ENCODE measurements at regions not wholly inside any gene's neighbourhood (a gene's known extent, or its start where the extent isn't known, plus 50 kb on each side); places are given as distances from the start of the nearest gene placed in this dataset.
"Not testable (repeated sequence)": the region's sequence is repeated elsewhere in the genome, so short reads cannot be mapped to it uniquely, and the experiment has no call there.

DNA sequence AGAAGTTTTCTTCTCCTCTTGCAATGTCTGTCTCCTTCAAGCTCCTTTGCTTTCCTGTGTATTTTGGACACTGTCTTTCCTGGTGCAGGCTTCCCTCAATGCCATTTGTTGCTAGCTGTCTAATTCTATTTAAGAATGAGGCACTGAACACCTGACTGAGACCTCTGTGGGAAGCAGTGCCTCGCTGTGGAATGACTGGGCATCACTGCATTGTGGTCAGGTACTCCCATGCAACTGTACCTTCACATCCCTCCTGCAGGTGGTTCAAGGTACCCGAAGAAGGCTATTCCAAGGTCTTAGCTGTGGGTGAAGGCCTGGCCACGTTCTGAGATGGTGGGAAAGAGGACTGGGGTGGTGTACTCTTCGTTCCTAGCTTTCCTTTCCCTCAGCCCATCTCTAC is 152.8 kb upstream of the CTAGE1 start:
- DNase-seq: no peak

DNA sequence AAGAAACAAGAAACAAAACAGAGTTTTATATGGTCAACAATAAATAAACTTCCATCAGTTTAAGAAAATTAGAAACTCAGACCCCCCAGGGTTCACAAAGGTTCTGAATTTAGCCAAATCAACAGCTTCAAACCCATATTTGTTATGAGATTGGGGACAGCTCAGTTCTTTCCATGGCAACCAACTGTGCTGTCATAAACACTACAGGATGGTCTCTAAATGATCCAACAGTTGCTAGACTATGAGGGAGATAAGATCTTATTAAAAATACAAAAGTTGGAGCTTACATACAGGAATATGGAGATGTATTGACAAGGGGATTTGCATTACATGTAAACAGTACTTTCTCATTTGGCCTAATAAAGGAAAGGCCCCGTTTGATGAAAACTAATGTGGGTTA is 154.6 kb upstream of the CTAGE1 start:
- DNase-seq: no peak

DNA sequence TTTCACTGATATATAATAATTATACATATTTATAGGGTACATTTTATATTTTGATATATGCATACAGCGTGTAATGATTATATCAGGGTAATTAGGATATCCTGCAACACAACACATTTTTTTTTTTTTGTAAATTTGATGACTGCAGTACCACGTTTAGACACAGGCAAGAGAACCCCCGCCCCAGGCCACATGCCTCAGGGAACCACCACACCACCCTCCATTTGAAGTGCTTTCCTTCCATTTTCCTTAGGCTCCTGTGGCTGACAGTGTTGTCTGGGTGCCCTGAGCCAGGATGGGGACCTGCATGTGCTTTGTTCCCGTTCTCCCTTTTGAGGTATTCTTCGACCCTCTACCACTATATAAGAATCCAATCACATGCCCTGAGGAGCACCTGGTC is 161.6 kb upstream of the CTAGE1 start:
- no peak for DNase-seq

DNA sequence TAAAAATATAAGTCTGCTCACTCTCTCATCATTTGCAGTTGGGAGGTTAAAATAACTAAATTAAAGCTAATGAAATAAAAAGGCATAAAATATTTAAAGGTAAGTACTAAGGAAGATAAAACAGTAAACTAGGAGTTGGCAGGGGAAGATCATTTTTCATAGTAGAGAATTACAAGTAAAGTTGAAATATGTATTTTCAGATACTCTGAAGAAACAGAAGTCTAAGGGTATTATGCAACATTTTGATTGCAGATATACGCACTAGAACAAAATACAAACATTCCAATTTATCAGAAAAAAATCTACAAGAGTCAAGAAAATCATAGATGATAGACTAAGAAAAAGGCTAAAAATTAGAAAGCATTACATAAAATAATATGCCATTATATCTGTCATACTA is 167.6 kb upstream of the CTAGE1 start:
- no peak for DNase-seq

DNA sequence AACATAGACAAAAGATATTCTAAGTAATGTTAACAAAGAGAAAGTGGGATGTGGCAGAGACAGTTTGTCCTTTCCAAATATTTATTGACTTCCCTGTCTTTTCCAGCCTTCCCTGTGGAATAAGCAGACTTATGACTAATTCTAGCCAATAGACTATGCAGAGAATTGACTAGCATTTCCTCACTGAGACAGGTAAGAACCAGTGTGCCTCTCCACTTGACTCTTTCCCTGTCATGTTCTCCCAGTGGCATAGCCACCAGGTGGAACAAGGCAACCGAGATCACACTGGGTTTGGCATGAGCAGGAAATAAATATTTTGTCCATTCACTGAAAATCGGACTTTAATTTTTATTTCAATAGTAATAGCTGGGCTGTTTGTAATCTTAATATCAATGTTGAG is 168.1 kb upstream of the CTAGE1 start:
- no peak for DNase-seq

DNA sequence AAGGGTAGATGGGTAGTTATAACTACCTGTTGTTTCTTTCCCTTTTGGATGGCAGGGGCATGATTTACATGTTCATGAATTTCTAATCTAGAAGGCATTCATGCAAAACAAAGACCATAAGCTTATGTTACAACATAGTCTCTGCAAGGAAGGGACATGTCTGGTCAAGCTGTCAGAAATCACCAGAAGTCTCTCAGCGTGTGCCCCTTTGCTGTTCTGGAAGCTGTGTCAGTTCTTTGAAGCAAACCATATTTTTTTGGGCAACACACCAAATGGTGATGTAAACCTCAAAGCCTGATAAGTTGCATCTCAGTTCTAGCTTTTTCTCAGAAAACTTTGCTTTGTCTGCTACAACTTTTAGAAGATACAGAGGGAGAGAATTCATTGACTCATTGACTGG is 173.5 kb upstream of the CTAGE1 start:
- no peak for DNase-seq

DNA sequence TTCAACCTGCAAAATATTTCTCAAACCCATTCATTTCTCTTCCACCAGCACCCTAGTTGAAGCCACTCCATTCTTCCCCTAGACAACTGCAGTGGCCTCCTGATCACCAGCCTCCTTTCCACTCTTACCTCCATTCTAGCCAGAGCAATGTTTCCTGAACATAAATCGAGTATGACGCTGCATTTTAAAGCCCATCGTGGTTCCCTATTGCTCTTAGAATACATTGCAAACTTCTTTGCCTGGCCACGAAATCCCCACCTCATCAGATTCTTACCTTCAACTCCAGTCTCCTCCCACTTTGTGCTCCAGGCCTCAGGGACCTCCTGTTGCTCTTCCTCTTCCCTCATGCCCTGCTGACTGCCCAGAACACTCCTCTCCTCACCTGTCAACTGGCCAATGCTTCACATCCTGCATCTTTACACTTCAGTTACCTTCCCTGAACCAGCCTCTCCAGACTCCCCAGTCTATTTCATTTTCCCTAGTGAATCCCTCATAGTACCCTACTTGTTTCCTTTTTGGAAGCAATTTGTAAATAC is 176.5 kb upstream of the CTAGE1 start:
- no peak for DNase-seq

DNA sequence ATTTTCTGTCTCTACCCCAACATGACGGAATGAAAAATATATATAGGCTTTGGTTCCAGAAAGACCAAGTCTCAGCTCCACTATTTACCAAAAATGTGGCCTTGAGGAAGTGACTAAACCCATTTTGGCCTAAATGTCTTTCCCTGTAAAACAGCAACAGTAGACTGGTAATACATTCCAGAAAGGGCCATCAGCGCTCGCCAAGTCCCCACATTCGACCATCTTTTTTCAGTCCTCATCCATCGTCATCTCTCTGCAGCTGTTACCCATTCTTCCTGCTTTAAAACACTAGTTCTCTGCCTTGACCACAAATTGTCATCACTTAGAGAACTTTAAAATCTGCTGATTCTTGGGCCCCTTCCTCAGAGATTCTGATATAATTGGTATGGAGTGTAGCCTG is 183.8 kb upstream of the CTAGE1 start:
- no peak for DNase-seq

DNA sequence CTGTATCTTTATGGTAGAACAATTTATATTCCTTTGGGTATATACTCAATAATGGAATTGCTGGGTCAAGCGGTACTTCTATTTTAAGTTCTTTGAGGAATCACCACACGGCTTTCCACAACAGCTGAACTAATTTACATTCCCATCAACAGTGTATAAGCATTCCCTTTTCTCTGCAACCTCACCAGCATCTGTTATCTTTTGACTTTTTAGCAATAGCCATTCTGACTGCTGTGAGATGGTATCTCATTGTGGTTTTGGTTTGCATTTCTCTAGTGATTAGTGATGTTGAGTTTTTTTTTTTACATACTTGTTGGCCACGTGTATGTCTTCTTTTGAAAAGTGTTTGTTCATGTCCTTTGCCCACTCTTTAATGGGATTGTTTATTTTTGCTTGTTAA is 184.7 kb upstream of the CTAGE1 start:
- not testable (repeated sequence) for DNase-seq

DNA sequence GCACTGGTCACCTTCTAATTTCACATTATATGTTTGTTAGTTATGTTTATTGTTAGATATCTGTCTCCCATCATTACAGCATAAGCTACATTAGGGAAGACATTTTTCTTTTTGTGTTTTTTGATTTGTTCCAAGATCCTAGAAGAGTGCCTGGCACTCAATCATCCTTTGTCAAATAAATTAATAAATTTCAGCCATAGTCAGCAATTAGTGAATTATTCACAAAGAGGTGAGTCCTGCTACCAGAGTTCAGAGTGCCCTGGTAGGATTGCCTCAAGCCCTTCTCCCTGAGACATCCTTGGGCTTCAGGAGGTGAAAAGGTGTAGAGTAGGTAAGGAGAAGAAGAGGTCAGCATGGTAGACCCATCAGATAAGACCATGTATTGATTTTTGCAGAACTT is 186.2 kb upstream of the CTAGE1 start:
- DNase-seq: no peak

DNA sequence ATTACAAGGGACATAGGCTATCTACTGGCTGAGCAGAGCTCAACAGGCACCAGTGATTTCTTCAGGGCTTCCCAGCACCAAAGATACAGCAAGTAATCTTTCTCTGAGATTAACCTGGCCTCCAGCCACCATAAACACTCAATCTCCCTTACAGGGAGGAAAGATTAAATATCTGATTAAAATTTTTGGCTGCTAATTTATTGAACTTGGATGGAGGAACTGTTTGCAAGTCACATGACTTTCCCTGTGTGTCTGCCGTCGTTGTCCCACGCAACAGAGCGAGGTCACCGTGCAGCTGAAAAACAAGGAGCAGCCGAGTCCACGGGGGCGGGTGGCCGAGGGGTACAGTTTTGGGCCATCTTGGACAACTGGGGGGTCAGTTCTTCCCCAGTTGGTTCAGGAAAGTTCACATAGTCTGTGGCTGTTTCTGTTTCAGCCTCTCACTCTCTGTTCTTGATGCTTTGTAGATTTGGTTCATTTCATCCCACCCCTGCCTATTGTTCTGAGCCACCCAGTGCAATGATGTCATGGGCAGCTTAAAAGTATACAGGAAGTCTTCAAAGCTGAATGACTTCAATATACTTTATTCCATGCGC is 186.8 kb upstream of the CTAGE1 start:
- DNase-seq: no peak

DNA sequence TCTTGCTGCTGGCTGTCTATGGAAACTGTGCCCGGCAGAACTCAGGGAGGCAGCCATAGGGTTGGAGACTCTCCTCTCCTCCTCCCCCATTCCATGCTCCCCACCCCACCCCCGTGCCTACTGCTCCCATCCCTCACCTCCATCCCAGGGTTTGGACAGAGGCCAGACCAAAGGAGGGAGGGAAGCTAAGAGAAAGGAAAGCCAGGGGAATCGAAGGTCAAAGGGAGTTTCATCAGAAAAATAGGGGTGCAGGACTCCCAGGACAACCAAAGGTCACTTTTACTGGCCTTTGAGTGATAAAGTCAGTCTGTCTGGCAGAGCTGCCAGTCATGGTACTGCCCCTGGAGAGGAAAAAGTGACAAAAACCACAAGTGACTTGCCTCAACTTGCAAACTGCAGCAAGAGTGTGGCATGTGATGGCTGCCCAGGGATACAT is 187.3 kb upstream of the CTAGE1 start:
- DNase-seq: no peak

DNA sequence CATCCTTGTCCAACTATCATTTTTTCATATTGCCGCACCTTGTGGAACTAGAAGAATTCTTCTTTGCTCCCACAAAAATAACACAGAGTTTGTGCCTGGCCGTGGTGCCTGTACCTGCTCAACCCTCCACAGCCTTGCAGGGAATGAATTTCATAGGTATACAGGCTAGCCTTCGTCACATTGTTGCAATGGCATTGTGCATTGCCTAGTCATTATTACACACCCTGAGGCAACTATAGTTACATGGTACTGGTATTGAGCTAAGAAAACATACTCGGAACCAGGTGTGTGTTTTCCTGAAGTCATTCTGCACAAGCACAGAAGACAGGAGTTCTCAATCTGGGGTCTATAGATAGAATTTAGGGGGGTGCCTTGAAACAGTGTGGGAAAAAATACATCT is 188.0 kb upstream of the CTAGE1 start:
- DNase-seq: no peak

DNA sequence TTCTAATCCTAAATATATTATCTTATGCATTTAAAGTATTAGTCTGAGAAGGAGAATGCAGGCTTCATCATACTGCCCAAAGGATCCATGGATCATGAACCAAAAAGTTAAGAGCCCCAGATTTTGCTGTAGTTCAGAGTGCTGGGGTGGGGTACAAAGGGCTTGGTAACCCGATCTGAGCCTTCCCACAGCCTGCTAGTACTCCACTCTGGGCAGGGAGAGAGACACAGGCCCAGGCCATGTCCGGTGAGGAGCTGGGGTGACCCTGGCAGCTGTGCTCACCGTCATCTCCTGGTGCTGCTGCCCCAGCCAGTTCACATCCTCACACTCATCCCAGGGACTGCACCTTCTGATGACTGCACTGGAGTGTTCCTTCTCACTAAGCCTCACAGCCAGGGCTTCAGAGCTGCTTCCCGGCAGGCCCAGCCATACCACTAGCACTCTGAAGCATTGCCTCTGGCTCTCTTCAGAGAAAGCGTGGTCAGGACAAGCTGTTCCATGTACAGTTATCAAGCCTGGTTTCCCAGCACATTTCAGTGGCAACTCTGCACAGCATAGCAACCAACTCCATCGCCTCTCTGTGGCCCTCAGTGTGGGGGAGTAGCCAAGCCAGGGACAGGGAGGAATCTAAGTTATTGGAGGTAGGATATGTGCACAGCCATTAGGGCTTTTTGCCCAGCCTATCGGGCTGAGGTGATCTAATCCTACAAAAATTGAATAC is 189.0 kb upstream of the CTAGE1 start:
- no peak for DNase-seq

DNA sequence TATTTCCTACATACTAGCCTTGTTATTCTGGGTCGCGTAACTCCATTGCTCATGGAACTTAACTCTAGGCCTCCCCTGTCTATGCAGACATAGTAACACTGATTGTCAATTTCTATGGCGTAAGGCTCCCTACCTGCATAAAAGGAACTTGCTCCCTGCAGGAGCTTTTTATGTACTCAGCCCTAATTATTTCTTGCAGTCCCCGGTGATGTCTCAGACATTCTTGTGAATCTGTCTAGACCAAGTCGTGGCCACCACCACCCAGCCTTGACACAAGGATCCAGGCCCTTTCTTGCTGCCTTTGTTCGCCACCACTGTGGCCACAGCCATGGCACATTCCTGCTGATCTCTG is 189.5 kb upstream of the CTAGE1 start:
- no peak for DNase-seq

DNA sequence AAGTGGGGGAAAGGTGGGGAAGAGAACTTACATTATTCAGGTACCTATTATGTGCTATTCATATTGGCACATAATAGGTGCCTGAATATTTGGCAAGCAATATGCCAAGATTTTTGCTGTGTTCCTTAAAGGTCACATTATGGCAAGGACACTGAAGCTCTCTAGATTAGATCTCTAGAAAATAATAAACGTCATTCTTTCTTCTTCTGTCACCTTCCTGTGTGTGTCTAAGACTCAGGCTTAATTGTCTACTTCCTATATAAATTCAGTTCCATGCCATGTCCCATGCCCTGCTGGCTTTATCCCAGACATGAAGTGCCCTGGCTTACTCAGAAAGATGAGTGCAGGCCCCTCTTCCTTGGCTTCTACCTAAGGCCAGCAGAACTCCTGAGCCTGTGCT is 191.1 kb upstream of the CTAGE1 start:
- DNase-seq: no peak

DNA sequence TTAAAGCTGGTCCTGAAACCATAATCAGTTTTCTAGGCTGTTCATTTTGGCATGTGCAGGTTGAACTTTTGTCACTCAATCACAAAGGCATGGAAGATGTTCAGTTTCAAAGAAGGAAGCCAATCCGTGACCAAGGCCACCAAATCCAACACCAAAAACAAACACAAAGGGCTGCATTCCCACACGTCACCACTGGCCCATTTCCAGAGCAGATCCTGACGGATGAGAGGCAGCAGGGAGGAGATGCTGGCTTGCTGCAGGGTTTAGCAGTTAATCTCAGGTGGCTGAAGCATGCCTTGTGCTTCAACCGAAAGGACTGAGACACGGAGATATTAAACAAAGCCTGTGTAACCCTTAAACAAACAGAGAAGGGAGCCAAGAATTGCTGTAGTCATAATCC is 191.9 kb upstream of the CTAGE1 start:
- DNase-seq: no peak

DNA sequence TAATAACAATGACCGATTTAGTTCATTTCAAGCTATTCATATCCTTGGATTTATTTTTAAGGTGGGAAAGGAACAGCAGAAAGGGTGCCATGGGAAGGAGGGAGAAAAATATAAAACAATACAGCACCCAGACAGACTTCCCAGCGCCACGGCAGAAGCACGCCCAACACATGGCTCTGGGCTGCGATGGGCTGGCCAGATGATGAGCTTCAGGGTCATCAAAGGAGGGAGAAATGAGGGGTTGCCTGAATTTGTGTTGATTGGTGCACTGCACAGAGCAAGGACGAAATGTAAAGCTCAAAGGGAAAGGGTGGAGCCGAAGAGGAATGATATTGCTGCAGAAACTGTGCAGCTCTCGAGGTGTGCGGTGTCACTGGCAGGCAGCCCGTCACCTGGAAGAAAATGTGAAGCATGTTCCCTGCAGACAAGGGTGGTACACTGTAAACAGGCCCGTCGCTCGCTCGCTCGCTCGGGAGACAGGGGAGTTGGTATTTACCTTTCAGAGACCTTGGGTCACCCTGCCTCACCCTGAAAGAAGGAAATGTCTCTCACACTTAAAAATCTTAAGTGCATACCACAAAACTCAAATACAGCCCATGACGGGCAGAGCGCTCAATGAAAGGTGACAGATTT is 195.5 kb upstream of the CTAGE1 start:
- no peak for DNase-seq

DNA sequence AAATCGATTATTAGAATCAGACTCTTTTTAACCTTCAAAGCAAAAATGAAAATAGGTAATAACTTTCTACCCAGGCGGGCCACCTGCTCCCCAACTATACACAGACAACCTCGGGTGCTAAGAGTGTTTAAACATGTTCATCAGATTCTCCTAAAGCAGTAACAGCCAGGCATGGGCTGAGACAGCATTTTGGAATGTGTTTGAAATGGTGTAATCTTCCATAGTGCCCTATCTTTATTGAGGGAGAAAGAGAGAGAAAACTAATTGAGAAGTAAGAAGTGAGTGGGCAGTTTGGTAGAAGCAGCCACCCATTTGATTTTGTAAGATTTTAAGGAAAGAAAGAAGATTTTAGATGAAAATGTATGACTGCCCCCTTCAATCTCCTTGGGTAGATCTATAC is 196.1 kb upstream of the CTAGE1 start:
- no peak for DNase-seq

DNA sequence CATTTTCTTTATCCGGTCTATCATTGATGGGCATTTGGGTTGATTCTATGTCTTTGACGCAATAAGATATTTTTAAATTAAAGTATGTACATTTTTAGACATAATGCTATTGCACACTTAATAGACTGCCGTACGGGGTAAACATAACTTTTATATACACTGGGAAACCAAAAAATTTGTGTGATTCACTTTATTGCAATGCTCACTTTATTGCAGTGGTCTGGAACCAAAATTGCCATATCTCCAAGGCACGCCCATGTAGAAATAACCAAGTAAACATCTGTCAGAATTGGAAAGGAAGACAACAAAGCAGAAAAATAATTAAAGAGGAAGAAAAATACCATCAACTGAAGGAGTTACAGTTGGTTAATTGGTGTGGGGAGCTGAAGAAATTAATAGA is 205.8 kb upstream of the CTAGE1 start:
- no peak for DNase-seq

DNA sequence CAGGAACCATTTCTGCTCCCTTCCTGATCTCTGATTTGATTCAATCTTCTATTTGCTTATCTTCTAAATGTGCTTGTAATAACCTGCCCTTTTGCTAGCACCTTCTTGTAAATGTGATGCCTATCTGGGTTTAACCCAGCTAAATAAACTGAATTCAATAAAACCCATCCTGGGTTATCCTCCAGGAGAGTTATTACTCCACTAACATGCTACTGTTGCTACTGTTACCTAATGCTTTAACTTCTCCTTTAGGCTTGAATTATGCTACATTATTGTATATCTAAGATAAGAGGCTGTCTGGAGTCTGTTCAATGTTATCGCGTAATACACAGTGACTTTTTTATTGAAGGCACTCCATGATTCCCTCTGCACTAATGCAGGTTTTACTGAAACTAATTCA is 206.5 kb upstream of the CTAGE1 start:
- DNase-seq: no peak

DNA sequence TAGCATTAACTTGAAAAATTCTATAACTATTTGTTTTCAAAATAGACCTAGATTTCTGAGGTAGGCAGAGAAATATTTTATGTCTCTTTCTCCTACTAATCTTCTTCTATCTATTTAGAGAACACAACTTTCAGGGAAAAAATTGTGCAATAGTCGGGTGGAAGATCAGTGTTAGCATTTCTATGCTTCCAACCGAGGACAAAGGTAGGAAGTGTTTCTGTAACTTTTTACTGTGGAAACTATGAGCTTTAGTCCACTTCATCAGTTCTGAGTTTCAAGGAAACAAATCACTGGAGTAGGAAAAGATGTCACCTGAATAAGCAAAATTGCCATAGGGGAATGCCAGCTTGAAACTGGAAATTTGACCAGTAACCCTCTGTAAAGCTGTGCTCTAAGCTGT is 207.7 kb upstream of the CTAGE1 start:
- DNase-seq: no peak

DNA sequence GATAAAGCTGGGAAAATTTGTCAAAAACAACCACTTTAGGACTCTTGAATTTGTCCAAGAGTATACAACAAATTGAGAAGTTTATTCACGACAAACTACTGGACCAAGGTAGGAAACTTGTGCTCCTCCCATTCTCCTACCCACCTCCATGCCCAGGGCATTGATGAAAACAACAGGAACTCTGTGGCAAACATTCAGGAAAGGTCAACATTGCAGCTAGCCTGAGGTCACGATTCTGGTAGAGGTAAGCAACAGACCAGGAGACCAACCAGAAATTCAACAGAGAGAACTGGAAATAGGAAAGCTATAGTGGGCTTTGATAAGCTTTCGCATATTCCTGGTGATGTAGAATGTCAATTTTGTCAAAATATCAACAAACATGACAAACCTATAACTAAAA is 209.1 kb upstream of the CTAGE1 start:
- no peak for DNase-seq

DNA sequence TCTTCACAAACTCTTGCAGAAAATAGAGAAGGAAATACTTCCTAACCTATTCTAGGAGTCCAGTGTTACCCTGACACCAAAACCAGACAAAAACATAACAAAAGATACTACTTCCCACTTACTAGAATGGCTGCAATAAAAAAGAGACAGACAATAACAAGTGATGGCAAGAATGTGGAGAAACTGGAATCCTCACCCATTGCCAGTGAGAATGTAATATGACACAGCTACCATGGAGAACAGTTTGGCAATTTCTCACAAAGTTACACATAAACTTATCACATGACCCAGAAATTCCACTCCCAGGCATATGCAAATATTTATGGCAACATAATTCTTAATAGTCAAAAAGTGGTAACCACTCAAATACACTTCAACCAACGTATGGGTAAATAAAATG is 209.8 kb upstream of the CTAGE1 start:
- no peak for DNase-seq
